Epithelial cell of proximal tubule (primary cell): ENCODE measurements at regions not wholly inside any gene's neighbourhood (a gene's known extent, or its start where the extent isn't known, plus 50 kb on each side); places are given as distances from the start of the nearest gene placed in this dataset.

Experiments
- DNase-seq: peaks from one replicate; pipeline ENCODE4 v3.0.0-alpha.2; 2011; ENCODE audit warnings: low read depth
- H3K4me3 ChIP-seq: 2 replicates; pipeline ENCODE4 v1.5.1; 2011; ENCODE audit warnings: low read depth, mild to moderate bottlenecking, low read length
- CTCF ChIP-seq: conservative IDR thresholded peaks from 2 replicates; pipeline ENCODE4 v1.5.1; 2012; ENCODE audit warnings: low read depth, mild to moderate bottlenecking, low read length

- DNase-seq, result no peak
- H3K4me3 ChIP-seq, result no peak overlapping the region
- no peak for TF ChIP-seq CTCF
Measured at GRCh38 chr2:189327879-189328847, 113.1 kb upstream of the WDR75 start.

GRCh38 chr2:189328848-189329245 lies 112.4 kb upstream of the WDR75 start:
- TF ChIP-seq CTCF, result no peak
- no peak overlapping the region for H3K4me3 ChIP-seq
- DNase-seq, result no peak

GRCh38 chr2:189336276-189336975 lies 104.8 kb upstream of the WDR75 start:
- DNase-seq, result no peak
- no peak overlapping the region for H3K4me3 ChIP-seq
- TF ChIP-seq CTCF, result no peak

GRCh38 chr2:189337656-189338055 lies 103.6 kb upstream of the WDR75 start:
- no peak overlapping the region for H3K4me3 ChIP-seq
- DNase-seq, result no peak
- TF ChIP-seq CTCF, result no peak

- no peak for TF ChIP-seq CTCF
- DNase-seq, result no peak
Measured at GRCh38 chr2:189338115-189338514, 103.2 kb upstream of the WDR75 start.

GRCh38 chr2:189341077-189341476 lies 100.2 kb upstream of the WDR75 start:
- TF ChIP-seq CTCF, result no peak
- no peak overlapping the region for H3K4me3 ChIP-seq
- DNase-seq, result no peak

More at GRCh38 chr2:189338115-189338514, 103.2 kb upstream of the WDR75 start:
- H3K4me3 ChIP-seq, result no peak overlapping the region
